ENCODE measurements at regions not wholly inside any gene's neighbourhood (a gene's known extent, or its start where the extent isn't known, plus 50 kb on each side); places are given as distances from the start of the nearest gene placed in this dataset.
"Not testable (repeated sequence)": the region's sequence is repeated elsewhere in the genome, so short reads cannot be mapped to it uniquely, and the experiment has no call there.

DNA sequence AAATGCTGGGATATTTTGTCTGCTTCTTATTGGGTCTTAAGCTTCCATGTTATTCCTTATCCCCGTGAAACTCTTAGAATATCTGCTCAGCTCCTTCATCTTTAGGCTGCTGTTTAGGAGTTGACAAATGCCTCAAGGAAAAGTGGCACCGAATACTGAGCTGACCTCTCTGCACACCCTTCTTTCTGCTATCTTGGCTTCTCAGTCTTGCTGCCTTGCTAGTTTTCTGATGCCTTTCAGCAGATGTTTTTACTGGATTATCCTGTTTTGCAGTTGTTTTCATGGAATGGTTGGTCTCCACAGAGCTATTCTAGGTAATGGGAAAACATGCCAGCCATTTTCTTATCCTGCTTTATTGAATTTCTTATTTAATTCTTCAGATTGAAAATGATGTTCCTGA, 86.3 kb downstream of the GYPE start:
- DNase-seq (ENCODE audit: low spot score), result no peak

DNA sequence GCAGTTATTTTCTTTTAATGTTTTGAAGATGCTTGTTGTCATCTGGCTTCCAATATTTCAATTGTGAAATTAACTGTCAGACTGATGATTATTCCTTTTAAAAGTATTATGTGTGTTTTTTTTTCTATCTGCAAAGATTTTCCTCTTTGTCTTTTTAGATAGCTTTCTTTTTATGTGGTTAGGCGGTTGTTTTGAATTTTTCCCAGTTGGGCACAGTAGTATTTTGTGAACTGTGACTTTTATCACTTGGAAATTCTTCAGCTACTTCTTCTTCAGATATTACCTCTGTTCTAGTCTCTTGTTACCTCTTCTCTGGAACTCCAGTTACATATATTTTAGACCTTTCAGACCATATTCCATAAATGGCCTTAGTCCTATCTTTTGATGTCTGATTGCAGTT, 87.5 kb downstream of the GYPE start:
- DNase-seq (ENCODE audit: low spot score), result not testable (repeated sequence)

DNA sequence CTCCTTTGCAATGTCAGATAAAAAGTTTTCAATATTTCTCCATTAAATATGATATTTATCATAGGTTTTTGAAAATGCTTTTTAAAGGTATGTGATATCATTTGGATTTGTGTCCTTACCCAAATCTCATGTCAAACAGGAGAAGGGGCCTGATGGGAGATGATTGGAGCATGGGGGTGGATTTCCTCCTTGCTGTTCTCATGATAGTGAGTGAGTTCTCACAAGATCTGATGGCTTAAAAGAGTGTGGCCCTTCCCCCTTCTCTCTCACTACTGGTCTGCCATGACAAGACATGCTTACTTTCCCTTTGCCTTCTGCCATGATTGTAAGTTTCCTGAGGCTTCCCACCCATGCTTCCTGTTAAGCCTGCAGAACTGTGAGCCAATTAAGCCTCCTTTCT, 90.0 kb downstream of the GYPE start:
- DNase-seq (ENCODE audit: low spot score), result not testable (repeated sequence)

DNA sequence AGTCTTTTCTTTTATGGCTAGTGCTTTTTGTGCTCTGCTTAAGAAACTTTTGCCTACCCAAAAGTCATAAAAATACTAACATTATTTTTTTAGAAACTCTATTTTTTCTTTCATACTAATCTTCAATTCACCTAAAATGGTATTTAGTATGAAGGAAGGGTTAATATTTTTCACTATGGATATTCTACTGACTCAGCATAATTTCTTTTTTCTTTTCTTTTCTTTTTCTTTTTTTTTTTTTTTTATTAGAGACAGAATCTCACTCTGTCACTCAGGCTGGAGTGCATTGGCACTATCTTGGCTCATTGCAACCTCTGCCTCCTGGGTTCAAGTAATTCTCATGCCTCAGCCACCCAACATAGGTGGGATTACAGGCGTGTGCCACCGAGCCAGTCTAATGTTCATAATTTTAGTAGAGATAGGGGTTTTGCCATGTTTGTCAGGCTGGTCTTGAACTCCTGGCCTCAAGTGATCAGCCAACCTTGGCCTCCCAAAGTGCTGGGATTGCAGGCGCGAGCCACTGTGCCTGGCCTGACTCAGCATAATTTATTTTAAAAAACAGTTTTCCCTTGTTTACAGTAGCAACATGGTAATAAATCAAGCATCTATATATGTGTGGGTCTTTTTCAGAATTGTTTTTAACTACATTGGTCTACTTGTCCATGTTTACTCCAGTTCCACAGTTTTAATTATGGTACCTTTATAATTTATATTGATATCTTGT, 91.8 kb downstream of the GYPE start:
- DNase-seq (ENCODE audit: low spot score), result not testable (repeated sequence)

DNA sequence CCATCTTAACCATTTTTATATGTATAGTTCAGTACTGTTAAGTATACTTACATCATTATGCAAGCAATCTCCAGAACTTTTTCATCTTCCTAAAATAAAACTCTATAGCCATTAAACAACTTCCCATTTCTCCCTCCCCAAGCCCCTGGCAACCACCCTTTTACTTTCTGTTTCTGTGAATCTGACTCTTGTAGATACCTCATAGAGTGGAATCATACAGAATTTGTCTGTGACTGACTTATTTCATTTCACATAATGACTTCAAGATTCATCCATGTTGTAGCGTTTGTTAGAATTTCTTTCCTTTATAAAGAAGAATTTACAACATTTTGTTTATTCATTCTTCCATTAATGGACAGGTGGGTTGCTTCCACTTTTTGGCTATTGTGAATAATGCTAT, 91.2 kb upstream of the FREM3 start:
- DNase-seq (ENCODE audit: low spot score), result not testable (repeated sequence)

DNA sequence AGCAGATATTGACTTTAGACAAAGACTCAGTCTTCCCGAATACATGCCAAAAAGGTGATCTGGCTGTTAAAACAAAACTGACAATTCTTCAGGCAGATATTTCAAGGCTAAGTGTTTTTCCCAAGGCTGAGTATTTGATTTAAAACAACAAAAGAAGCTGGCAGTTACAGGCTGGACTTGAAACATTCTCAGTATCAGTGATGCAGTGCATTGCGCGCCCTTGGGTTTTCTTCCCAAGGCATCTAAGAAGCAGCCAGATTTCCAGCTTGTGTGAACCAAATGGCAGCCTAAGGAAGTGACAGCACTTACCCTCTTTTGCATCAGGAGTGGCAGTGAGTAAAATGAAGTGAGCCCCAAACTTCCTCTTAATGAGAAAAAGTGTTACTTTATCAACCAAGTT, 90.0 kb upstream of the FREM3 start:
- DNase-seq (ENCODE audit: low spot score), result not testable (repeated sequence)

DNA sequence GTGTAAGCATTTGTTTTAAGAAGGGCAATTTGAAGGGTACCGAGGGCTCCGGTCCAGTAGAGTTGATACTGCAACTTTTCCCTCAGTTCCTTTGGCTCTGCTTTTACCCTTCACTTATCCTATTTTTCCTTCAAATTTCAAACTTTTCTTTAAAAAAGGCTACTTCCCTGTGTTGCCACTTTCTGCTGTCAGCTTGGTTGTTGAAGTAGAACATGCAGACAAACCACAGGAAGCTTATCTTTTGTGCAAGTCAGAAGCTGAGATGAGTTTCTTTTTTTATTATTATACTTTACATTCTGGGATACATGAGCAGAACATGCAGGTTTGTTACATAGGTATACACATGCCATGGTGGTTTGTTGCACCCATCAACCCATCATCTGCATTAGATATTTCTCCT, 89.1 kb upstream of the FREM3 start:
- not testable (repeated sequence) for DNase-seq (ENCODE audit: low spot score)

DNA sequence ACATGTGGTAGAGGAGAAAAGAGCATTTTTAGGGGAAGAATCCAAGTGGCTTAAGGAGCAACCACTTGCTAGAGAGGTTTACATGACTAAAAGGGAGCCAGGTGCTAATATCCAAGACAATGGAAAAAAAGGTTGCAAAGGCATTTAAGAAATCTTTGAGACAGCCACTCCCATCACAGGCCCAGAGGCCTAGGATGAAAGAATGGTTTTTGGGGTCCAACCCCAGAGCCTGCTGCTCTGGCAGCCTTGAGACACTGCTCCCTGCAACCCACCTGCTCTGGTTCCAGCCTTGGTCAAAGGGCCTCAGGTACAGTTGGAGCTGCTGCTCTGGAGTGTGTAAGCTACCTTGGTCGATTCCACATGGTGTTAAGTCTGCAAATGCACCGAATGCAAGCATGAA, 84.1 kb upstream of the FREM3 start:
- DNase-seq (ENCODE audit: low spot score), result no peak

DNA sequence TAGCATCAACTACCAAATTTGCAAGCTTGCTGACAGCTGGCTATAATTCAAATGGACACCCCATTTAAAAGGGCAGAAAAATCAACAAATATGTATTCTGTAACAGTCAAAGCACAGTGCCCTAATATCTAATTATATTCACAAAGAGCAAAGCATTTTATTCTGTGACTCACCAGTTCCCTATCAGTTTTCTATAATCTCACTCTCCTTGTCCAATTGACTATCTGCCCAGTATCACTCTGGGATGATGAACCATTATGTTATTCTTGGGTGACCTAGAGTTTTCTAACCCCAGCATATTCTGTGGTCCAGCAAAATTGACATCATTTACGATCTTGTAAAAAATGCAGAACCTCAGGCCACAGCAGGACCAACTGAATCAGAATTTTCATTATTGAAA, 82.0 kb upstream of the FREM3 start:
- no peak for DNase-seq (ENCODE audit: low spot score)

DNA sequence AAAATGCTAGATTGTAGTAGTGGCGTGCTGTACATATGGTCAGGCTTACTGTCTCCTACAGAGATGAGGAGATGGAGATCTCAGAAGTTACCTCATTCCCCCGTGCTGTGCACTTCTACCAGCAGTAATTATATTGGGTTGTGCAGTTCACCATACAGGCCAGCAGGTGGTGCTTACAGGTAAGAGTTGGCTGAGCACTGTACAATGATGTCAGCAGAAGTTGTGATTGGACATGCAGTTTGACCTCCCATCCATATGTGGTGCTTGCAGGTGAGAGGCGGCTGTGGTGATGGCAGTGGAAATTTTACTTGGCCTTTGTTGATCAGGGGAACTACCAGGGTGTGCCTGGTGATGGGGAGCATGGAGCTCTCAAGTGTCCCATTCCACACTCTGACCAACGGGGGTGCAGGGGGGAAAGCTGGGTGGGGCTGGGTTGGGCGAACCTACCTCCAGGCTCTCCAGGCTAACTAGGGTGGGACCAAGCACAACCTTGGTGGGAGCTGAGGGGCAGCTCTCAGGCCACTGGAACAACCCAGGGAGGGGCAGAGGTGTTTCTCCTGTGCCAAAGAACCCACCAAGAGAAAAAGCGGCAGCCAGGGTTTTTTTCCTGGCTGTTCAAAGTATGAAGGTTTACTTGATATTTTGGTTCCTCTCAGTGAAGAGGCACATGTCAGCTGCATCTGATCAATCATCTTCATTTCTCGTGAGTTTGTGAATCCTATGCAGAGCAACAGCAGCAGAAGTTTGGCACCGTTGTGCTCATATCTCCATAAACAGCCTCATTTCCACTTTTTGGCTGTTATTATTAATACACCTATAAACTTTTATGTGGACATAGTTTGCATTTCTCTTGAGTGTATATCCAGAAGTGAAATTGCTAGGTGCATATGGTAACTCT, 73.8 kb upstream of the FREM3 start:
- DNase-seq (ENCODE audit: low spot score), result peak; percentile 54

DNA sequence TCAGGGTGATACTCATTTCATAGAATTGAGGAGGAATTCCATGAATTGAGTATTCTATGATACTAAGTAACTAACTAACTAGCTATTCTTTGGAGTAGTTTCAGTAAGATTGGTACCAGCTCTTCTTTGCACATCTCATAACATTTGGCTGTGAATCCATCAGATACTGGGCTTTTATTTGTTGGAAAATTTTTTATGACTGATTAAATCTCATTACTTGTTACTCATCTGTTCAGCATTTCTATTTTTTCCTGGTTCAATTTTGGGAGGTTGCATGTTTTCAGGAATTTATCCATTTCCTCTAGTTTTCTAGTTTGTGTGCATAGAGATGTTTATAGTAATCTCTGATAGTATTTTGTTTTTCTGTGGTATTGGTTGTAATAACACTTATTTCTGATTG, 70.8 kb upstream of the FREM3 start:
- DNase-seq (ENCODE audit: low spot score), result no peak

DNA sequence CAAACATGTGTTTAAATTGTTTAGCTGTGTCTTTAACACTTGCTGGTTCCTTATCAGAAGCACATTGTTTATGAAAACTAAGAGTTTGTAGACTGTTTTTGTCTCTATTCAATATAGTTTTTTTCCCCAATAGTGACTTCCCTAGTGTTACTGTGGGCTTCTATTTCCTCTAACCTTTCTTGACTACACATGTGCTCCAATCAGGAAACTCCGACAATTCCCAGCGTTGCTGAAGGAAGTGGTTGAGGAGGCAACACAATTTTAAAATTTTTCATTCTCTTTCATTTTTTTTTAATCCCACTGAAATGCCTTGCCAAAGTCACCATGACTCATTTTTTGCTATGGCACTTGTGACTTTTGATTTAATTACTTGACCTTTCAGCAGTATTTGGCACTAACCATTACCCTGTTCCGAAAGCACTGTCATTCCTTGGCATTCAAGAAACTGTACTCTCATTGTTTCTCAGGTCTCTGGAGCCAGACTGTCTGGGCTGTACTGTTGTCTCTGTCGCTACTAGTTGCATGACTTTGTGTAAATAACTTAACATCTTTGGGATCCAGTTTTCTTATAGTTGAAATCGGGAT, 67.6 kb upstream of the FREM3 start:
- DNase-seq (ENCODE audit: low spot score), result no peak

DNA sequence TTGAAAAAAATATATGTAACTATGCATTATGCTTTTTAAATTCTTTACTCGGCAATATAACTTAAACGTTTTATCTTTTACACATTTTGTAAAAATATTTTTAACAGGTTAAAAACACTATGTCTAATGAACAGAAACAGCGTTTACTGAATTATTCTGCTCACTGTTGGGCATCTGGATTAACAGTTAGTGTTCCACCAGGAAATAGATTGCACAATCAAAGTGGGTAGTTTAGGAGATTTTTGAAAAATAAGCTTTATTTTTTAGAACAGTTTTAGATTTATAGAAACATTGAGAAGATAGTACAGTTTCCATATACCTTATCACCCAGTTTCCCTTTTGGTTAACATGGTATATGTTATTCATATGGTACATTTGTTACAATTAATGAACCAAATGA, 63.1 kb upstream of the FREM3 start:
- no peak for DNase-seq (ENCODE audit: low spot score)

DNA sequence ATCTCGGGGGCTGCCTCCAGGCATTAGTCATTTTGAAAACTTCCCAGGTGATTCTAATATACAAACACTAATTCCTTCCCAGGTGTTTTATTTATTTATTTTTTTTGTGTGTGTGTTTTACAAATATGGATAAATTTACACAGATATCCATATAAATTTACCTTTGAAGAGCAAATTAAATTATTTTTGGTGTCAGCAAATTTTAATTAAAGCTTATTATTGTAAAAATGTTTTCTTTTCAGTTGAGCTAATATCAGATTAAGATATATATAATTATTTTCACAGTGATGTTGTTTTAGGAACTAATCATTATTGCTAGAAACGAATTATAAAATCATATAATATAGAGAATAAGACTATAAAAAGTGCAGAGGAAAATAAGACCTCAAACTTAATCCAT, 62.0 kb upstream of the FREM3 start:
- no peak for DNase-seq (ENCODE audit: low spot score)

All from mucosa of gallbladder (tissue), 1 donor.